Fibroblast of skin of scalp (primary cell): ENCODE measurements at regions not wholly inside any gene's neighbourhood (a gene's known extent, or its start where the extent isn't known, plus 50 kb on each side); places are given as distances from the start of the nearest gene placed in this dataset.

Experiments used
- DNase-seq: peaks from one replicate; pipeline ENCODE4 v3.0.0-alpha.2; 2013

GRCh38 chr6:141303907-141304306, 828.8 kb upstream of the GJE1 start:
- DNase-seq: no peak

- DNase-seq: no peak
Observed at GRCh38 chr6:141301779-141302178, 830.9 kb upstream of the GJE1 start.

GRCh38 chr6:141290941-141291721, 841.6 kb upstream of the GJE1 start:
- no peak for DNase-seq

- no peak for DNase-seq
Observed at GRCh38 chr6:141288947-141289346, 843.8 kb upstream of the GJE1 start.

GRCh38 chr6:141282263-141282662, 850.5 kb upstream of the GJE1 start:
- DNase-seq: no peak

- DNase-seq: no peak
Observed at GRCh38 chr6:141269684-141270083, 863.0 kb upstream of the GJE1 start.

- no peak for DNase-seq
Observed at GRCh38 chr6:141267420-141267819, 865.3 kb upstream of the GJE1 start.

GRCh38 chr6:141265756-141266623, 866.7 kb upstream of the GJE1 start:
- DNase-seq: peak; percentile 21

GRCh38 chr6:141264101-141264500, 868.6 kb upstream of the GJE1 start:
- DNase-seq: peak; percentile 22

- no peak for DNase-seq
Observed at GRCh38 chr6:141261672-141262060, 871.1 kb upstream of the GJE1 start.

GRCh38 chr6:141261016-141261671, 871.6 kb upstream of the GJE1 start:
- DNase-seq: no peak

GRCh38 chr6:141260627-141261015, 872.1 kb upstream of the GJE1 start:
- DNase-seq: no peak

GRCh38 chr6:141259807-141260206, 872.9 kb upstream of the GJE1 start:
- no peak for DNase-seq

- DNase-seq: no peak
Observed at GRCh38 chr6:141259091-141259490, 873.6 kb upstream of the GJE1 start.

- no peak for DNase-seq
Observed at GRCh38 chr6:141258516-141258915, 874.2 kb upstream of the GJE1 start.

GRCh38 chr6:141254336-141254735, 878.4 kb upstream of the GJE1 start:
- no peak for DNase-seq

- DNase-seq: no peak
Observed at GRCh38 chr6:141252828-141253608, 879.7 kb upstream of the GJE1 start.

GRCh38 chr6:141251286-141251685, 881.4 kb upstream of the GJE1 start:
- no peak for DNase-seq

- DNase-seq: no peak
Observed at GRCh38 chr6:141248021-141248799, 884.5 kb upstream of the GJE1 start.

- no peak for DNase-seq
Observed at GRCh38 chr6:141244366-141244765, 888.4 kb upstream of the GJE1 start.

GRCh38 chr6:141242957-141243356, 889.8 kb upstream of the GJE1 start:
- DNase-seq: no peak

GRCh38 chr6:141229296-141229695, 903.4 kb upstream of the GJE1 start:
- no peak for DNase-seq
